Ectodermal cell (in vitro differentiated cells): ENCODE measurements at regions not wholly inside any gene's neighbourhood (a gene's known extent, or its start where the extent isn't known, plus 50 kb on each side); places are given as distances from the start of the nearest gene placed in this dataset.

Experiments
- H3K27ac ChIP-seq: 2 replicates; pipeline ENCODE4 v1.7.0; 2013; ENCODE audit warnings: mild to moderate bottlenecking, low read depth, low read length; ENCODE audit not compliant: insufficient read depth, poor library complexity, severe bottlenecking
- H3K27me3 ChIP-seq: 2 replicates; pipeline ENCODE4 v1.7.0; 2013; ENCODE audit warnings: mild to moderate bottlenecking, low read length; ENCODE audit not compliant: insufficient read depth, control insufficient read depth, poor library complexity, severe bottlenecking
- H3K36me3 ChIP-seq: one replicate; pipeline ENCODE4 v1.7.0; 2013; ENCODE audit warnings: low read length; ENCODE audit not compliant: control insufficient read depth, insufficient read depth
- H3K4me1 ChIP-seq: one replicate; pipeline ENCODE4 v1.7.0; 2013; ENCODE audit warnings: low read length; ENCODE audit not compliant: control insufficient read depth, insufficient read depth
- H3K4me3 ChIP-seq: 2 replicates; pipeline ENCODE4 v1.7.0; 2013; ENCODE audit warnings: low read depth, low read length, control low read depth; ENCODE audit not compliant: insufficient read depth
- H3K9me3 ChIP-seq: 2 replicates; pipeline ENCODE4 v1.7.0; 2013; ENCODE audit warnings: mild to moderate bottlenecking, low read length, moderate library complexity; ENCODE audit not compliant: control insufficient read depth
- WGBS, 2 experiments: methylation state at CpG; one replicate each; pipeline ENCODE4 v1.1.7; 2013; ENCODE audit warnings: missing lambda C conversion rate in 2 of 2; 5-methylcytosine and 5-hydroxymethylcytosine counted together

GRCh38 chr12:76259106-76259505 is 89.1 kb downstream of the BBS10 start:
- 38% methylated on average over 1 of the region's 1 CpG; no CpG with 5 or more reads in 1 of the 2 experiments for WGBS, 2 experiments
- H3K4me3 ChIP-seq, result no peak overlapping the region
- H3K4me1 ChIP-seq, result peaks cover 19% of the 10 kb centered on the region
- H3K27ac ChIP-seq, result no peak overlapping the region
- H3K36me3 ChIP-seq, result no peaks in the 10 kb centered on the region
- H3K27me3 ChIP-seq, result no peaks in the 10 kb centered on the region
- no peaks in the 10 kb centered on the region for H3K9me3 ChIP-seq

GRCh38 chr12:76256904-76257303 is 91.3 kb downstream of the BBS10 start:
- peaks cover 19% of the 10 kb centered on the region for H3K4me1 ChIP-seq
- no peaks in the 10 kb centered on the region for H3K9me3 ChIP-seq
- no peak overlapping the region for H3K4me3 ChIP-seq
- H3K27me3 ChIP-seq, result no peaks in the 10 kb centered on the region
- H3K27ac ChIP-seq, result no peak overlapping the region
- H3K36me3 ChIP-seq, result no peaks in the 10 kb centered on the region
- 94% methylated on average over 1 of the region's 1 CpG for WGBS, 2 experiments

GRCh38 chr12:76256321-76256720 is 91.9 kb downstream of the BBS10 start:
- Histone ChIP-seq H3K36me3 (no peaks in the 10 kb centered on the region), H3K9me3 (no peaks in the 10 kb centered on the region)
- 92 to 98% methylated on average over 2 of the region's 2 CpGs for WGBS, 2 experiments

GRCh38 chr12:76255692-76256091 is 92.5 kb downstream of the BBS10 start:
- H3K9me3 ChIP-seq, result no peaks in the 10 kb centered on the region
- H3K36me3 ChIP-seq, result no peaks in the 10 kb centered on the region
- no peak overlapping the region for H3K27ac ChIP-seq
- 84 to 99% methylated on average over 2 of the region's 2 CpGs for WGBS, 2 experiments
- no peaks in the 10 kb centered on the region for H3K27me3 ChIP-seq
- H3K4me1 ChIP-seq, result peaks cover 19% of the 10 kb centered on the region
- H3K4me3 ChIP-seq, result no peak overlapping the region

More at GRCh38 chr12:76256321-76256720, 91.9 kb downstream of the BBS10 start:
- Histone ChIP-seq H3K27me3 (no peaks in the 10 kb centered on the region), H3K4me1 (peaks cover 19% of the 10 kb centered on the region), H3K27ac (no peak overlapping the region), H3K4me3 (no peak overlapping the region)

GRCh38 chr12:76255281-76255680 is 92.9 kb downstream of the BBS10 start:
- Histone ChIP-seq H3K9me3 (no peaks in the 10 kb centered on the region), H3K36me3 (no peaks in the 10 kb centered on the region), H3K27me3 (no peaks in the 10 kb centered on the region), H3K4me1 (peaks cover 19% of the 10 kb centered on the region), H3K27ac (no peak overlapping the region), H3K4me3 (no peak overlapping the region)
- 79 to 81% methylated on average over 3 of the region's 3 CpGs for WGBS, 2 experiments

- Histone ChIP-seq H3K27ac (no peak overlapping the region), H3K9me3 (no peaks in the 10 kb centered on the region), H3K27me3 (no peaks in the 10 kb centered on the region), H3K4me1 (peaks cover 6% of the 10 kb centered on the region), H3K36me3 (no peaks in the 10 kb centered on the region), H3K4me3 (no peak overlapping the region)
- 89 to 90% methylated on average over 11 of the region's 11 CpGs for WGBS, 2 experiments
Observed at GRCh38 chr12:76252031-76252430, 96.2 kb downstream of the BBS10 start.

GRCh38 chr12:76250256-76250655 is 98.0 kb downstream of the BBS10 start:
- no peaks in the 10 kb centered on the region for H3K27me3 ChIP-seq
- H3K4me3 ChIP-seq, result no peak overlapping the region
- 84 to 85% methylated on average over 3 of the region's 3 CpGs for WGBS, 2 experiments
- no peak overlapping the region for H3K27ac ChIP-seq
- H3K9me3 ChIP-seq, result no peaks in the 10 kb centered on the region
- no peaks in the 10 kb centered on the region for H3K36me3 ChIP-seq
- H3K4me1 ChIP-seq, result peaks cover 6% of the 10 kb centered on the region

GRCh38 chr12:76249501-76249900 is 98.7 kb downstream of the BBS10 start:
- 82 to 89% methylated on average over 2 of the region's 2 CpGs for WGBS, 2 experiments
- peaks cover 6% of the 10 kb centered on the region for H3K4me1 ChIP-seq

GRCh38 chr12:76247992-76248391 is 100.2 kb downstream of the BBS10 start:
- WGBS, 2 experiments, result 84 to 100% methylated on average over 1 of the region's 1 CpG
- H3K27me3 ChIP-seq, result no peaks in the 10 kb centered on the region
- no peaks in the 10 kb centered on the region for H3K9me3 ChIP-seq
- H3K4me1 ChIP-seq, result peaks cover 6% of the 10 kb centered on the region
- H3K27ac ChIP-seq, result no peak overlapping the region
- H3K4me3 ChIP-seq, result no peak overlapping the region
- no peaks in the 10 kb centered on the region for H3K36me3 ChIP-seq

More at GRCh38 chr12:76249501-76249900, 98.7 kb downstream of the BBS10 start:
- H3K27me3 ChIP-seq, result no peaks in the 10 kb centered on the region
- H3K36me3 ChIP-seq, result no peaks in the 10 kb centered on the region
- no peaks in the 10 kb centered on the region for H3K9me3 ChIP-seq
- no peak overlapping the region for H3K4me3 ChIP-seq
- no peak overlapping the region for H3K27ac ChIP-seq

GRCh38 chr12:76247026-76247646 is 101.1 kb downstream of the BBS10 start:
- peaks cover 6% of the 10 kb centered on the region for H3K4me1 ChIP-seq
- no peaks in the 10 kb centered on the region for H3K36me3 ChIP-seq
- H3K9me3 ChIP-seq, result no peaks in the 10 kb centered on the region
- H3K27ac ChIP-seq, result no peak overlapping the region
- H3K4me3 ChIP-seq, result no peak overlapping the region
- WGBS, 2 experiments, result 63 to 77% methylated on average over 2 to 3 of the region's 4 CpGs
- no peaks in the 10 kb centered on the region for H3K27me3 ChIP-seq
